ENCODE measurements at regions not wholly inside any gene's neighbourhood (a gene's known extent, or its start where the extent isn't known, plus 50 kb on each side); places are given as distances from the start of the nearest gene placed in this dataset.

DNA sequence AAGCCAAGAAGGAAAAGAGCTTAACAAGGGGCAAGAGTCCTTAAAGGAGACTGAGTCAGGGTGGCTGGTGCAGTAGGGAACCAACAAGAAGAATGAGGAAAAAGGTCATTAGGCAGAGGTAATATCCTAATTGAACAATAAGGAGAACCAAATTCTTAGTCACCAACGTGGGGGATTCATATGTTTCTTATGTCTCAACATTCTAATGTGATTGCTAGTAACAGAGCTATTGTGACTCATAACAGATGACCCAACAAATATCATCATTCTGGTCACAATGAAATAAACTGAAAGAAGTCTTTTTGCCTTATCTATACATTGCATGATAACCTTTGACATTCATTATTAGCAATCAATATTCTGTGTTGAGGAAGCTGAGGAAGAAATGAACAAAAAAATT, 101.6 kb downstream of the RAP2A start:
- TF ChIP-seq, protein P1, sequence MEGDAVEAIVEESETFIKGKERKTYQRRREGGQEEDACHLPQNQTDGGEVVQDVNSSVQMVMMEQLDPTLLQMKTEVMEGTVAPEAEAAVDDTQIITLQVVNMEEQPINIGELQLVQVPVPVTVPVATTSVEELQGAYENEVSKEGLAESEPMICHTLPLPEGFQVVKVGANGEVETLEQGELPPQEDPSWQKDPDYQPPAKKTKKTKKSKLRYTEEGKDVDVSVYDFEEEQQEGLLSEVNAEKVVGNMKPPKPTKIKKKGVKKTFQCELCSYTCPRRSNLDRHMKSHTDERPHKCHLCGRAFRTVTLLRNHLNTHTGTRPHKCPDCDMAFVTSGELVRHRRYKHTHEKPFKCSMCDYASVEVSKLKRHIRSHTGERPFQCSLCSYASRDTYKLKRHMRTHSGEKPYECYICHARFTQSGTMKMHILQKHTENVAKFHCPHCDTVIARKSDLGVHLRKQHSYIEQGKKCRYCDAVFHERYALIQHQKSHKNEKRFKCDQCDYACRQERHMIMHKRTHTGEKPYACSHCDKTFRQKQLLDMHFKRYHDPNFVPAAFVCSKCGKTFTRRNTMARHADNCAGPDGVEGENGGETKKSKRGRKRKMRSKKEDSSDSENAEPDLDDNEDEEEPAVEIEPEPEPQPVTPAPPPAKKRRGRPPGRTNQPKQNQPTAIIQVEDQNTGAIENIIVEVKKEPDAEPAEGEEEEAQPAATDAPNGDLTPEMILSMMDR (conservative IDR thresholded peaks at IDR 0.05; ENCODE audit: low read depth, low read length), result no peak
- peak; percentile 45 for DNase-seq (ENCODE audit: low read depth)
- no peak overlapping the region for H3K4me3 ChIP-seq (ENCODE audit: low read depth, low read length)

DNA sequence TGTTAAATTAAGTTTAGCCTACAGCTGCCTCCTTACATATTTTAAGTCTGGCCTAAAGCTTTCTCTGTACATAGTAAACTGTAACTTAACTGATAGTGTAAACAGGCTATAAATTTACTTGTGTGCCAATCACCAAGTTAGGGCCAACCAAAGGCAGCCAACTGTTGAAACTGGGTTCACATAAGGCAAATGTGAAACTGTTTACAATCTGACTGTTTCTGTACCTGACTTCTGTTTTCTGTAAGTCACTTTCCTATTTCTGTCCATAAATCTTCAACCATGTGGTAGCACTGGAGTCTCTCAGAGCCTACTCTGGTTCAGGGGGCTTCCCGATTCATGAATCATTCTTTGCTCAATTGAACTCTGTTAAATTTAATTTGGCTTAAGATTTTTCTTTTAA, 103.1 kb downstream of the RAP2A start:
- TF ChIP-seq, protein P1 (conservative IDR thresholded peaks at IDR 0.05; ENCODE audit: low read depth, low read length), result no peak
- no peak overlapping the region for H3K4me3 ChIP-seq (ENCODE audit: low read depth, low read length)
- DNase-seq (ENCODE audit: low read depth), result no peak

DNA sequence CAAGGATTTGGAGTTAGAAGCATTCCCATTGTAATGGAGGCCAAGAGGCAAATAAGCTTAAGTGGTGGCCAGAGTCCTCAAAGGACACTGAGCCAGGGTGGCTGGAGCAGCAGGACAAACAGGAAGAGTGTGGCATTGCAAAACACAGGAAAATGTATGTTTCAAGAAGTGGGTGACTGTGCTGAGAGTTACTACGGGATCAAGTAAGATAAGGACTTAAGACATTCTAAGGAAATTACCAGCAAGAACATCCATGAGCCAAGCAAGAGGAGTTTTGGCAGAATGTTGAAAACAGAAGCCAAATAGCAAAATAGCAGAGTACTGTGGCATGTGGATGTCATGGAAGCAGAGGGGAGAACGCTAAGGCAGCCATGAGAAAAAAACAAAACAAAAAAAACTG, 104.2 kb downstream of the RAP2A start:
- no peak for DNase-seq (ENCODE audit: low read depth)
- TF ChIP-seq, protein P1 (conservative IDR thresholded peaks at IDR 0.05; ENCODE audit: low read depth, low read length), result no peak
- no peak overlapping the region for H3K4me3 ChIP-seq (ENCODE audit: low read depth, low read length)

DNA sequence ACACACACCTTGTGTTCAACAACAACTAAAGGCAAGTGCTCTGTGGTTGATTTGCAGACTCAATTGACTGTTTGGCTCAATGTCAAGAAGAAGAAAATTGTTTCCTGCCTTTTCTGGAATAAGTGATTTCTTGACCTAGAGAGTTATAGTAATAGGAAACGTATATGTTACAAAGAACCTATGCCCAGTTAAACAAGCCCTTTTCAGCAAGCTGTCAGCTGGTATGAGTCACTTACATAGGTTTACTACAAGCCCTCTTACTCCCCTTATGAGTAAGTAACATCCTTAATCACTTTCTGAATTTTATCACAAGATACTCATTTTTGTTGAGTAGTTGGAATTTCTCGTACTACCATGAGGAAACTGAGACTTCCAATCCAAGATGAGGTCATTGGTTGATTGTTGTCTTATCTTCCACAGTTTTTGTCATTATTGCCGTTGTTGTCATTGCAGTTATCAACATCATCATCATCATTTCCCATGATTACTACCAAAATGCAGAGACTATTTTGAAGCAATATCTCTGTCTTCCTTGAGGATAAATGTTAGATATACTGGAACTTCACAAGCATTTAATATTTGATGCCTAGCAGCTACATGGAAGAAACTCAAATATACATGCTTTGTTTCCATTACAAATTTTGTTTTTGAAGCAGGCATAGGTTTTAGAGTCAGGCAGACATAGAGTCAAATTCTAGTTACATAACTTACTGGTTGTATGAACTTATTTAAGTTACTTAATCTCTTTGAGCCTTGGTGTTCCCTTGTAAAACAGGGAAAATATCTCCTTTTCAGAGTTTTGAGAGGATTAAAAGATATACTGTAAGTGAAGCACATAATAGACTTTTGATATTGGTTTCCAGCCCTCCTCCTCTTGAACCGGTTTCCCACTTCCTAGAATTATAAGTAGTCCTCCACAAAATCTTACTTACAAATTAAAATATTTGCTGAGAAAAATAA, 106.0 kb downstream of the RAP2A start:
- peak; percentile 62 for DNase-seq (ENCODE audit: low read depth)
- no peak overlapping the region for H3K4me3 ChIP-seq (ENCODE audit: low read depth, low read length)
- TF ChIP-seq, protein P1 (conservative IDR thresholded peaks at IDR 0.05; ENCODE audit: low read depth, low read length), result no peak

DNA sequence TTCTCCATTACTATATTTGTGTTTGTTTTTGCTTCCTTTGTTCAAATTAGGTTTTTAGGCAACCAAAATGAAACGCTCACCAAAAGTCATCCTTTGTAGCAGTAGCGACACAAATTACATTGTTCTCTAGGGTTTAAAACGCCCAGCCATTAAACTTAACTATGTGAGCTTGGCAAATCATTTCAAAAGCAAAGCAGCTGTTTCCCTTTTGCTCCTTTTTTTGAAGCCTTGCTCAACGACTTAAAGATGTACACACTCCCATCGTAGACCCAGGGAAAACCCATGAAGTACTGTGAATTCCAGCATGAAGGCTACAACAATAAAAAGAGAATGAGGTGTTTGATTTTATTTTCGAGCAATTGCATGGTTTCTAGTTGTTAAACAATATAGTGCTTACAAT, 106.7 kb downstream of the RAP2A start:
- TF ChIP-seq, protein P1 (conservative IDR thresholded peaks at IDR 0.05; ENCODE audit: low read depth, low read length), result no peak
- no peak for DNase-seq (ENCODE audit: low read depth)
- no peak overlapping the region for H3K4me3 ChIP-seq (ENCODE audit: low read depth, low read length)

DNA sequence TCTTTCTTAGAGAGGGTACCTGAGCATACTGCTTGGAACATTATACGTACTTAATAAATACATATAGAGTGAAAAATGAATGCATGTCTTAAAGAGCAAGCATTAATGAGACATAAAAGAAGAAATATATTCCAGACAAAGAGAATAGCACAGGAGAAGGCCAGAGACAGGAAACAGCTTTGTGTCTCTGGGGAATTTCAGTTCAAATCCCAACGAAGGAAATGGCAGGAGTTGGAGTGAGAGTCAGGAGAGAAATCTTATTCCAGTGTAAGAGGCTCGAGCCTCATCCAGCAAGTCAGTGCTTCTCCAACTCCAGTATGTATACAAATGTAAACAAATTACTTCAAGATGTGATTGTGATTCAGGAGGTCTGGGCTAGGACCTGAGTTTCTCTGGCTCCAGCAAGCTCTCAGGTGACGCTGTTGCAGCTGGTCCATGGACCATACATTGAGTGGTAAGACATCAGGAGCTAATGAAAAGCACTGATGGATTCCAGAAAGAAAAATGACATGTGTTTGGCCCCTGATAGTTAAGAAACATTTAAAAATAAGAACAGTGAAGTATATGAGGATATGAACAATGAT, 108.2 kb downstream of the RAP2A start:
- TF ChIP-seq, protein P1 (conservative IDR thresholded peaks at IDR 0.05; ENCODE audit: low read depth, low read length), result no peak
- H3K4me3 ChIP-seq (ENCODE audit: low read depth, low read length), result no peak overlapping the region
- no peak for DNase-seq (ENCODE audit: low read depth)

Measured in choroid plexus epithelial cell (primary cell).